Lower lobe of right lung (tissue), 2 donors: ENCODE measurements at regions not wholly inside any gene's neighbourhood (a gene's known extent, or its start where the extent isn't known, plus 50 kb on each side); places are given as distances from the start of the nearest gene placed in this dataset.
"Not testable (repeated sequence)": the region's sequence is repeated elsewhere in the genome, so short reads cannot be mapped to it uniquely, and the experiment has no call there.

ENCODE experiments used
- ATAC-seq, 2 donors: fragments of 200-7000 bp; cut with Tn5 transposase; one replicate each; pipeline ENCODE4 v1.9.1; 2020 to 2022; ENCODE audit warnings: mild to moderate bottlenecking in 2 of 2, moderate library complexity in 2 of 2
- DNase-seq: peaks from one replicate; pipeline ENCODE4 v3.0.0-alpha.2; 2020
- H3K27ac ChIP-seq: fragments of 200-600 bp; one replicate; pipeline ENCODE4 v1.8.0; 2022
- H3K27me3 ChIP-seq: fragments of 200-600 bp; one replicate; pipeline ENCODE4 v1.8.0; 2022; ENCODE audit warnings: low read depth
- H3K36me3 ChIP-seq: fragments of 200-600 bp; one replicate; pipeline ENCODE4 v1.8.0; 2022; ENCODE audit warnings: mild to moderate bottlenecking
- H3K4me1 ChIP-seq: fragments of 200-600 bp; one replicate; pipeline ENCODE4 v1.8.0; 2022
- H3K4me3 ChIP-seq: fragments of 200-600 bp; one replicate; pipeline ENCODE4 v1.8.0; 2022; ENCODE audit warnings: mild to moderate bottlenecking
- H3K9me3 ChIP-seq: fragments of 200-600 bp; one replicate; pipeline ENCODE4 v1.8.0; 2022
- intact Hi-C: fragments of 100-400 bp; cut with DNase I; formaldehyde crosslinking; loops from one replicate; pipeline ENCODE4 v1.11.0; 2022
- TF ChIP-seq, protein P1 (sequence below): fragments of 200-600 bp; IDR thresholded peaks from one replicate; pipeline ENCODE4 v1.8.0; 2022; ENCODE audit warnings: antibody characterized with exemption, mild to moderate bottlenecking
- donor health status: DM: no; HTN: yes; CAD: no; lungs with severe emphysema.

DNA sequence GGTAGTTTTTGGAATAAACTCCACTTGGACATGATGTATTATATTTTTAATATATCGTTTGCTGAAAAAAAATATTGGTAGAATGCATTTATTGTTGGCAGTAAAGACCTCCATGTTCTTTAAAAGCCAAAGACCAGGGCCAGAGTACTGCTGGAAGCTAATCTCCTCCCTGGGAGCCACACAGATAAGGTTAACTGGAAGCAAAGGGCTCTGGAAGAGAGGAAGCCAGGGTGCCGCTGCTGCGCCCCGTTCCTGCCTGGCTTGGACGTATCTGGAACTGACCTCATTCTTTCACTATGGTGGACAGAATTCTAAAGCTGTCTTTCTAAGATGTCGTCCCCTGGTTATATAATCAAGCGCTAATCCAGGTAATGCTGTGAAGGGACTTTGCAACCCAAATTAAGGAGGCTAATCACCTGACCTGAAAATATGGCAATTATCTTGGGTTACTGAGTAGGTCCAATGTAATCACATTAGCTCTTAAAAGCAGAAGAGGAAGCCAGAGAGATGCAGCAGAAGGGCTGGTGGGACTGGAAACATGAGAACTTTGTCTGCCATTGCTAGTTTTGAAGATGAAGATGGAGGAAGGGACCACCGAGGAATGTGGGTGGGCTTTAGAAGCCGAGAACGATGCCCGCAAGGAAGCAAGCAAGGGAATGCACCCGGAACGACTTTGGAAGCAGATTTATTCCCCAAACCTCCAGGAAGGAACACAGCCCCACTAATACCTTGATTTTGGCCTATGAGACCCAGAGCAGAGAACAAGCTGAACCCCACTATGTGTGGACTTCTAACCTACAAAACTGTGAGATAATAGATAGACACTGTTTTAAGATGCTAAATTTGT, 167.7 kb upstream of the KCNJ15 start:
- H3K27me3 ChIP-seq = no peaks in the 10 kb centered on the region
- TF ChIP-seq, protein P1, sequence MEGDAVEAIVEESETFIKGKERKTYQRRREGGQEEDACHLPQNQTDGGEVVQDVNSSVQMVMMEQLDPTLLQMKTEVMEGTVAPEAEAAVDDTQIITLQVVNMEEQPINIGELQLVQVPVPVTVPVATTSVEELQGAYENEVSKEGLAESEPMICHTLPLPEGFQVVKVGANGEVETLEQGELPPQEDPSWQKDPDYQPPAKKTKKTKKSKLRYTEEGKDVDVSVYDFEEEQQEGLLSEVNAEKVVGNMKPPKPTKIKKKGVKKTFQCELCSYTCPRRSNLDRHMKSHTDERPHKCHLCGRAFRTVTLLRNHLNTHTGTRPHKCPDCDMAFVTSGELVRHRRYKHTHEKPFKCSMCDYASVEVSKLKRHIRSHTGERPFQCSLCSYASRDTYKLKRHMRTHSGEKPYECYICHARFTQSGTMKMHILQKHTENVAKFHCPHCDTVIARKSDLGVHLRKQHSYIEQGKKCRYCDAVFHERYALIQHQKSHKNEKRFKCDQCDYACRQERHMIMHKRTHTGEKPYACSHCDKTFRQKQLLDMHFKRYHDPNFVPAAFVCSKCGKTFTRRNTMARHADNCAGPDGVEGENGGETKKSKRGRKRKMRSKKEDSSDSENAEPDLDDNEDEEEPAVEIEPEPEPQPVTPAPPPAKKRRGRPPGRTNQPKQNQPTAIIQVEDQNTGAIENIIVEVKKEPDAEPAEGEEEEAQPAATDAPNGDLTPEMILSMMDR = no peak
- H3K27ac ChIP-seq = no peak overlapping the region
- no peaks in the 10 kb centered on the region for H3K4me1 ChIP-seq
- H3K4me3 ChIP-seq = no peak overlapping the region
- no peak for DNase-seq
- H3K36me3 ChIP-seq = no peaks in the 10 kb centered on the region
- intact Hi-C loops = no loop called here
- no peaks in the 10 kb centered on the region for H3K9me3 ChIP-seq
- no peak for ATAC-seq

DNA sequence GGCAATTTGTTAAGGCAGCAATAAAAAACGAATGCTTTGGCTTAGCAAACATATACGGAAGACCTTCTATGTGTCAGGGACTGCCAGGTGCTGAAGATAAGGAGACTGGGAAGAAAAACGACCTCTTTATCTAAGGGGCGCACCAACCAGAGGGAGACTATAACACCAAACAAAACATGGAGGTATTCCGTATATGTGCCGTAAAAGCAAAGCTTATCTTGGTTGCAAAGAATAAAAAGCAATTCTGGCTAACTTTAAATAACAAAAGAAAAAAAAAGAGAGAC, 167.1 kb upstream of the KCNJ15 start:
- Histone ChIP-seq H3K9me3 (no peaks in the 10 kb centered on the region), H3K4me1 (no peaks in the 10 kb centered on the region), H3K36me3 (no peaks in the 10 kb centered on the region), H3K4me3 (no peak overlapping the region), H3K27ac (no peak overlapping the region), H3K27me3 (no peaks in the 10 kb centered on the region)
- no peak for ATAC-seq
- TF ChIP-seq, protein P1 = no peak
- intact Hi-C loops = no loop called here
- no peak for DNase-seq

DNA sequence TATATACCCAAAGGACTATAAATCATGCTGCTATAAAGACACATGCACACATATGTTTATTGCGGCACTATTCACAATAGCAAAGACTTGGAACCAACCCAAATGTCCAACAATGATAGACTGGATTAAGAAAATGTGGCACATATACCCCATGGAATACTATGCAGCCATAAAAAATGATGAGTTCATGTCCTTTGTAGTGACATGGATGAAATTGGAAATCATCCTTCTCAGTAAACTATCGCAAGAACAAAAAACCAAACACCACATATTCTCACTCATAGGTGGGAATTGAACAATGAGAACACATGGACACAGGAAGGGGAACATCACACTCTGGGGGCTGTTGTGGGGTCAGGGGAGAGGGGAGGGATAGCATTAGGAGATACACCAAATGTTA, 165.7 kb upstream of the KCNJ15 start:
- H3K4me3 ChIP-seq, intact Hi-C loops, H3K4me1 ChIP-seq, H3K27me3 ChIP-seq, H3K27ac ChIP-seq, DNase-seq, H3K9me3 ChIP-seq, H3K36me3 ChIP-seq, ATAC-seq: not testable (repeated sequence)

DNA sequence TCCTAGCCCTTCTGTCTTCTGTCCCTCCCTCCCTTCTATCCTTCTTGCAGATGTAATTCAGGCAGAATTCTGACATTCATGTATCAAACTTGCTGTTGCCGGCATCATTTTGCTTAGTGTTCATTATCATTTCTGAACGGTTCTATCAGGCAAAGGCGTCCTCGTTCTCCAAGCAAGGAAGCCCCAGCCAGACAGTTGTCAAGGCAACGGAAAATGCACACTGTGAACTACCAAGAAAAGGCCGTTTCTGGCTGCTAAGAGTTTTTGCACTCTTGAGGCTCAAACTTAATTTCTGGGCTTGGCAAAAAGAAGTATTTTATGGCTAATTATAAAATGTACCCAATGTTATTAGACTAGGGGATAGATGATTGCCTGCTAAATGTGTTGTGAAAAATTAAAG, 164.7 kb upstream of the KCNJ15 start:
- no peak for DNase-seq
- H3K4me3 ChIP-seq = no peak overlapping the region
- intact Hi-C loops = no loop called here
- H3K27me3 ChIP-seq = no peaks in the 10 kb centered on the region
- H3K9me3 ChIP-seq = no peaks in the 10 kb centered on the region
- H3K4me1 ChIP-seq = no peaks in the 10 kb centered on the region
- no peaks in the 10 kb centered on the region for H3K36me3 ChIP-seq
- ATAC-seq = no peak
- no peak overlapping the region for H3K27ac ChIP-seq
- TF ChIP-seq, protein P1 = no peak

DNA sequence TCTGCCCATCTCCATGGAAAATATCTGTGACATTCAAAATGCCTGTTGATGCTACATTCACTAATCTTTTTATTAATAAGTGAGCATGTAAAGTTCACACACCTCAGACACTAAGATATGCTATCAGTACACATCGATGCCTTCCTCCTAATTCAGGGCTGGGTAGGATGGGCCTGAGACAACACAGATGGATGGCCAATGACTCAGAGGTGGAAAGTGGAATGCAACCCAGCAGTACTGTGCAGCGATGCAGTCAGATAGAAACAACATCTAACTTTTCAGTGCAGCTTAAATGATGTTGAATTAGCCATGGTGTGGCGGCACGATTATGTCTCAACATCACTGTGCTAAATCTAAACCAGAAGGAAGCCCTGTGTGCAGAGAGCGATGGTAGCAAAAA, 161.6 kb upstream of the KCNJ15 start:
- H3K27me3 ChIP-seq = no peaks in the 10 kb centered on the region

DNA sequence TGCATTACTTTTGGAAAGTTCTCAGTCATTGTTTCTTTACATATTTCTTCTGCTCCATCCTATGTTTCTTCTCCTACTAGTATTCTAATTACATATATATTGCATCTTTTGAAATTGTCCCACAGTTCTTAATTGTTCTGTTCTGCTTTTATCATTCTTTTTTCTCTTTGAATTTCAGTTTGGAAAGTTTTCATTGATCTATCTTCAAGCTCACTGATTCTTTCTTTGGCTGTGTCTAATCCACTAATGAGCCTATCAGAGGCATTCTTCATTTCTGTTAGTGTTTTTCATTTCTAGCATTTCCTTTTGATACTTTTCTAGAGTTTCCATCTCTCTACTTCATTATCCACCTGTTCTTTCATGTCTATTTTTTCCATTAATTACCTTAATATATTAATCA, 159.0 kb upstream of the KCNJ15 start:
- no peaks in the 10 kb centered on the region for H3K27me3 ChIP-seq

More for the DNA sequence above, 161.6 kb upstream of the KCNJ15 start:
- TF ChIP-seq, protein P1 = no peak
- intact Hi-C loops = no loop called here
- DNase-seq = no peak
- no peaks in the 10 kb centered on the region for H3K9me3 ChIP-seq
- no peak overlapping the region for H3K27ac ChIP-seq
- no peaks in the 10 kb centered on the region for H3K36me3 ChIP-seq
- H3K4me1 ChIP-seq = no peaks in the 10 kb centered on the region
- no peak for ATAC-seq
- H3K4me3 ChIP-seq = no peak overlapping the region

More for the DNA sequence above, 159.0 kb upstream of the KCNJ15 start:
- DNase-seq = no peak
- no peaks in the 10 kb centered on the region for H3K36me3 ChIP-seq
- TF ChIP-seq, protein P1 = no peak
- H3K4me3 ChIP-seq = no peak overlapping the region
- H3K9me3 ChIP-seq = no peaks in the 10 kb centered on the region
- H3K27ac ChIP-seq = no peak overlapping the region
- H3K4me1 ChIP-seq = no peaks in the 10 kb centered on the region
- no peak for ATAC-seq
- intact Hi-C loops = no loop called here
